ENCODE measurements at regions not wholly inside any gene's neighbourhood (a gene's known extent, or its start where the extent isn't known, plus 50 kb on each side); places are given as distances from the start of the nearest gene placed in this dataset.

GRCh38 chr4:60502733-60503132 is 697.4 kb upstream of the ADGRL3 start:
- no peak for TF ChIP-seq CTCF (conservative IDR thresholded peaks at IDR 0.05 in 1 of 2, IDR thresholded peaks at IDR 0.05 in 1 of 2; ENCODE audit: extremely low read depth in 1 of 2, insufficient read depth in 1 of 2, low read depth in 1 of 2, low read length in 2 of 2)
- no peak for TF ChIP-seq EZH2 (IDR thresholded peaks at IDR 0.05; ENCODE audit: borderline replicate concordance, low read length)

Measured in mammary epithelial cell (primary cell).